ENCODE measurements at regions not wholly inside any gene's neighbourhood (a gene's known extent, or its start where the extent isn't known, plus 50 kb on each side); places are given as distances from the start of the nearest gene placed in this dataset.

DNA sequence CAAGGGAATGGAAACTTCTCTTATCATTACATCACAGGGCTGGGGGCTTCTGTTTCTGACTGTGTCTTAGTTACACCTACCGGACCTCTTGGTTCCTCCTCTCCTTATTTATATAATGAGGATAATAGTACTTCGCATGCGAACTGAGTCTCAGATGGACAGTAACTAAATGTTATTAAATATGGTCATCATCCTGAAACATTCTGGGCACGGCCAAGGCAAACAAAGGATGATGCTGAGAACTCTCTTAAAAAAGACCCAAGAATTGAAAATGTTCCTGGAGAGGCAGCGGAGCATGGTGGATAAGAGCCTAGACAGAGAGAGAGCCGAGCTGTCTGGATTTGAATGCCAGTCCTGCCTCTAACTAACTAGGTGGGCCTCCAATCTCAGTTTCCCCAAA is 119.8 kb upstream of the SASH1 start:
- dilution Hi-C loops (cut with HindIII; ENCODE audit: low sequenced_read_pairs, unreplicated experiment), result no loop called here
- intact Hi-C loops (cut with micrococcal nuclease), result no loop called here
- no peak overlapping the region for H2AFZ ChIP-seq (replicated peaks; ENCODE audit: low read length, poor library complexity)
- H2BK120ac ChIP-seq (ENCODE audit: low read depth, low read length), result no peak overlapping the region; the same call in 1 of the 2 replicates
- no peak overlapping the region for H3K4me2 ChIP-seq (ENCODE audit: low read depth, low read length)
- 0 out of 2 replicates have a peak overlapping the region, but pooled peaks have one; percentile 18 for H2BK20ac ChIP-seq (ENCODE audit: low read depth, low read length)
- no peak overlapping the region for H3K23ac ChIP-seq (ENCODE audit: low read depth, low read length)
- no peaks in the 10 kb centered on the region for H4K20me1 ChIP-seq (ENCODE audit: insufficient read depth, low read length)
- H2BK5ac ChIP-seq (ENCODE audit: low read depth, low read length, poor library complexity, severe bottlenecking), result peak overlapping the region; percentile 58
- H3K4ac ChIP-seq (ENCODE audit: low read depth, low read length), result peak overlapping the region; percentile 61
- in situ Hi-C loops (cut with MboI; ENCODE audit: low sequenced_read_pairs), result no loop called here
- WGBS, 2 experiments (ENCODE audit: extremely low coverage in 2 of 2, insufficient read length in 1 of 2), result no CpG with 5 or more reads among the region's 6 CpGs
- ATAC-seq (ENCODE audit: low read depth), result no peak
- BruUV-seq (replicated peaks), result no TSS peak
- peaks cover 13% of the 10 kb centered on the region for H3K4me1 ChIP-seq (ENCODE audit: control insufficient read depth, insufficient read depth, low read length)
- H4K8ac ChIP-seq (ENCODE audit: low read depth in 2 of 2, low read length in 2 of 2), result no peak overlapping the region
- no peak overlapping the region for H3K27ac ChIP-seq (ENCODE audit: insufficient read depth, low read length)
- no peak overlapping the region; the same call in 1 of the 2 replicates for H3K14ac ChIP-seq (replicated peaks; ENCODE audit: low read depth, low read length)
- H3K9me1 ChIP-seq (ENCODE audit: insufficient read depth, low read length), result no peaks in the 10 kb centered on the region
- DNase-seq, result no peak
- H3K56ac ChIP-seq (ENCODE audit: extremely low read depth, insufficient read depth, low read length), result no peak overlapping the region
- no peak overlapping the region for H4K91ac ChIP-seq (ENCODE audit: insufficient read depth, low read depth, low read length)
- H2BK15ac ChIP-seq (ENCODE audit: low read depth, low read length), result peak overlapping the region; percentile 75; the same call in 1 of the 3 replicates
- no peak overlapping the region; the same call in 1 of the 2 replicates for H3K18ac ChIP-seq (ENCODE audit: low read depth, low read length)
- no peaks in the 10 kb centered on the region for H3K79me1 ChIP-seq (ENCODE audit: low read depth in 1 of 2, low read length in 2 of 2)
- H4K5ac ChIP-seq (ENCODE audit: low read depth, low read length), result peak overlapping the region; percentile 69; the same call in 1 of the 2 replicates
- peak overlapping the region; percentile 68 for H2AK9ac ChIP-seq (replicated peaks; ENCODE audit: low read depth, low read length, poor library complexity)
- CTCF ChIA-PET, result no interaction called here
- no peaks in the 10 kb centered on the region for H3K27me3 ChIP-seq (ENCODE audit: control insufficient read depth, insufficient read depth, low read length)
- POLR2A ChIA-PET (ENCODE audit: unreplicated experiment), result no interaction called here
- H2AK5ac ChIP-seq (ENCODE audit: low read depth, low read length), result peak overlapping the region; percentile 30; the same call in 1 of the 2 replicates
- no peaks in the 10 kb centered on the region for H3K36me3 ChIP-seq (ENCODE audit: control insufficient read depth, insufficient read depth, low read length)
- no peaks in the 10 kb centered on the region for H3K9me3 ChIP-seq (ENCODE audit: control insufficient read depth, insufficient read depth, low read length)
- H3K9ac ChIP-seq (ENCODE audit: low read depth, low read length), result no peak overlapping the region
- H3K4me3 ChIP-seq (ENCODE audit: insufficient read depth, low read depth, low read length), result no peak overlapping the region
- TF ChIP-seq FOS (IDR thresholded peaks at IDR 0.05; ENCODE audit: low read depth, low read length), result no peak
- TF ChIP-seq, protein P1, sequence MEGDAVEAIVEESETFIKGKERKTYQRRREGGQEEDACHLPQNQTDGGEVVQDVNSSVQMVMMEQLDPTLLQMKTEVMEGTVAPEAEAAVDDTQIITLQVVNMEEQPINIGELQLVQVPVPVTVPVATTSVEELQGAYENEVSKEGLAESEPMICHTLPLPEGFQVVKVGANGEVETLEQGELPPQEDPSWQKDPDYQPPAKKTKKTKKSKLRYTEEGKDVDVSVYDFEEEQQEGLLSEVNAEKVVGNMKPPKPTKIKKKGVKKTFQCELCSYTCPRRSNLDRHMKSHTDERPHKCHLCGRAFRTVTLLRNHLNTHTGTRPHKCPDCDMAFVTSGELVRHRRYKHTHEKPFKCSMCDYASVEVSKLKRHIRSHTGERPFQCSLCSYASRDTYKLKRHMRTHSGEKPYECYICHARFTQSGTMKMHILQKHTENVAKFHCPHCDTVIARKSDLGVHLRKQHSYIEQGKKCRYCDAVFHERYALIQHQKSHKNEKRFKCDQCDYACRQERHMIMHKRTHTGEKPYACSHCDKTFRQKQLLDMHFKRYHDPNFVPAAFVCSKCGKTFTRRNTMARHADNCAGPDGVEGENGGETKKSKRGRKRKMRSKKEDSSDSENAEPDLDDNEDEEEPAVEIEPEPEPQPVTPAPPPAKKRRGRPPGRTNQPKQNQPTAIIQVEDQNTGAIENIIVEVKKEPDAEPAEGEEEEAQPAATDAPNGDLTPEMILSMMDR (conservative IDR thresholded peaks at IDR 0.05; ENCODE audit: low read depth, low read length), result no peak
- TF ChIP-seq RAD21 (IDR thresholded peaks at IDR 0.05; ENCODE audit: low read length), result no peak
- no peak for TF ChIP-seq MAFK (IDR thresholded peaks at IDR 0.05; ENCODE audit: low read depth, low read length)
- no peak for TF ChIP-seq RFX5 (IDR thresholded peaks at IDR 0.05; ENCODE audit: low read depth, low read length)
- TF ChIP-seq NFE2L2 (IDR thresholded peaks at IDR 0.05; ENCODE audit: low read depth, low read length), result no peak
- TF ChIP-seq POLR2A (IDR thresholded peaks at IDR 0.05; ENCODE audit: low read depth, low read length), result no peak
- TF ChIP-seq CHD1 (IDR thresholded peaks at IDR 0.05; ENCODE audit: low read depth, low read length), result no peak
- no peak for TF ChIP-seq BHLHE40 (IDR thresholded peaks at IDR 0.05; ENCODE audit: low read depth, low read length)
- TF ChIP-seq CEBPB (IDR thresholded peaks at IDR 0.05; ENCODE audit: low read depth, low read length), result no peak
- TF ChIP-seq, protein P2, sequence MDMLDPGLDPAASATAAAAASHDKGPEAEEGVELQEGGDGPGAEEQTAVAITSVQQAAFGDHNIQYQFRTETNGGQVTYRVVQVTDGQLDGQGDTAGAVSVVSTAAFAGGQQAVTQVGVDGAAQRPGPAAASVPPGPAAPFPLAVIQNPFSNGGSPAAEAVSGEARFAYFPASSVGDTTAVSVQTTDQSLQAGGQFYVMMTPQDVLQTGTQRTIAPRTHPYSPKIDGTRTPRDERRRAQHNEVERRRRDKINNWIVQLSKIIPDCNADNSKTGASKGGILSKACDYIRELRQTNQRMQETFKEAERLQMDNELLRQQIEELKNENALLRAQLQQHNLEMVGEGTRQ (IDR thresholded peaks at IDR 0.05; ENCODE audit: low read depth, low read length), result no peak
- TF ChIP-seq SMC3 (IDR thresholded peaks at IDR 0.05; ENCODE audit: low read depth, low read length), result no peak
- TF ChIP-seq MXI1 (IDR thresholded peaks at IDR 0.05; ENCODE audit: borderline replicate concordance, low read depth, low read length), result no peak

Data from IMR-90 (cell line).